ENCODE measurements at regions not wholly inside any gene's neighbourhood (a gene's known extent, or its start where the extent isn't known, plus 50 kb on each side); places are given as distances from the start of the nearest gene placed in this dataset.

GRCh38 chr1:67919274-67920072 is 86.2 kb upstream of the GNG12 start:
- no peaks in the 10 kb centered on the region for H3K36me3 ChIP-seq
- no peak overlapping the region for H3K4me3 ChIP-seq (ENCODE audit: low read depth, low read length)
- DNase-seq: no peak
- H3K9me3 ChIP-seq: no peaks in the 10 kb centered on the region
- no peaks in the 10 kb centered on the region for H3K4me1 ChIP-seq
- H3K27me3 ChIP-seq: no peaks in the 10 kb centered on the region
- no peak for TF ChIP-seq CTCF (IDR thresholded peaks at IDR 0.05; ENCODE audit: low read depth, low read length)

GRCh38 chr1:67918067-67918466 is 84.8 kb upstream of the GNG12 start:
- no peak for DNase-seq
- Histone ChIP-seq H3K4me3 (ENCODE audit: low read depth, low read length) (no peak overlapping the region), H3K36me3 (no peaks in the 10 kb centered on the region), H3K27me3 (no peaks in the 10 kb centered on the region), H3K4me1 (no peaks in the 10 kb centered on the region), H3K9me3 (no peaks in the 10 kb centered on the region)
- TF ChIP-seq CTCF (IDR thresholded peaks at IDR 0.05; ENCODE audit: low read depth, low read length): no peak

GRCh38 chr1:67917006-67917405 is 83.7 kb upstream of the GNG12 start:
- TF ChIP-seq CTCF (IDR thresholded peaks at IDR 0.05; ENCODE audit: low read depth, low read length): no peak
- Histone ChIP-seq H3K36me3 (no peaks in the 10 kb centered on the region), H3K4me1 (no peaks in the 10 kb centered on the region), H3K4me3 (ENCODE audit: low read depth, low read length) (no peak overlapping the region), H3K27me3 (no peaks in the 10 kb centered on the region), H3K9me3 (no peaks in the 10 kb centered on the region)
- no peak for DNase-seq

GRCh38 chr1:67916140-67916886 is 83.0 kb upstream of the GNG12 start:
- no peak for DNase-seq
- Histone ChIP-seq H3K36me3 (no peaks in the 10 kb centered on the region), H3K4me1 (no peaks in the 10 kb centered on the region), H3K9me3 (no peaks in the 10 kb centered on the region), H3K4me3 (ENCODE audit: low read depth, low read length) (no peak overlapping the region), H3K27me3 (no peaks in the 10 kb centered on the region)
- no peak for TF ChIP-seq CTCF (IDR thresholded peaks at IDR 0.05; ENCODE audit: low read depth, low read length)

- no peaks in the 10 kb centered on the region for H3K36me3 ChIP-seq
- no peak for TF ChIP-seq CTCF (IDR thresholded peaks at IDR 0.05; ENCODE audit: low read depth, low read length)
- H3K4me3 ChIP-seq (ENCODE audit: low read depth, low read length): no peak overlapping the region
- no peak for DNase-seq
- H3K27me3 ChIP-seq: no peaks in the 10 kb centered on the region
- H3K9me3 ChIP-seq: no peaks in the 10 kb centered on the region
- H3K4me1 ChIP-seq: no peaks in the 10 kb centered on the region
Observed at GRCh38 chr1:67909776-67910175, 76.5 kb upstream of the GNG12 start.
